Transverse colon (tissue), 4 donors: ENCODE measurements at regions not wholly inside any gene's neighbourhood (a gene's known extent, or its start where the extent isn't known, plus 50 kb on each side); places are given as distances from the start of the nearest gene placed in this dataset.

ENCODE experiments used
- DNase-seq: peaks from one replicate; pipeline ENCODE4 v3.0.0-alpha.2; 2019
- H3K27ac ChIP-seq, 4 donors: fragments of 200-600 bp; sonication (generic); 2 replicates each; pipeline ENCODE4 v1.5.1; 2016 to 2018; ENCODE audit warnings: inconsistent platforms in 4 of 4
- H3K27me3 ChIP-seq: fragments of 200-600 bp; sonication (generic); 2 replicates; pipeline ENCODE4 v1.5.1; 2017; ENCODE audit warnings: inconsistent platforms
- H3K36me3 ChIP-seq, 4 donors: fragments of 200-600 bp; sonication (generic); 2 replicates each; pipeline ENCODE4 v1.5.1; 2017 to 2019; ENCODE audit warnings: inconsistent platforms in 4 of 4
- H3K4me1 ChIP-seq, 4 donors: fragments of 200-600 bp; sonication (generic); 2 replicates each; pipeline ENCODE4 v1.5.1; 2017 to 2020; ENCODE audit warnings: inconsistent platforms in 4 of 4
- H3K4me3 ChIP-seq, 4 donors: fragments of 200-600 bp; sonication (generic); 1 replicate in 1 of 4; 2 replicates in 3 of 4; pipeline versions ENCODE4 v1.5.1 to v1.6.1; 2017 to 2019; ENCODE audit warnings: inconsistent platforms in 4 of 4
- H3K9me3 ChIP-seq, 2 donors: fragments of 200-600 bp; sonication (generic); 2 replicates each; pipeline ENCODE4 v1.5.1; 2017 to 2019; ENCODE audit warnings: inconsistent platforms in 2 of 2
- CTCF ChIP-seq, 5 experiments: fragments of 200-600 bp in 3 of 5; fragments of 450-650 bp in 2 of 5; sonication (generic) in 3 of 5; IDR thresholded peaks; 1 replicate in 2 of 5; 2 replicates in 3 of 5; pipeline ENCODE4 v1.5.1; 2016 to 2017; ENCODE audit warnings: antibody characterized with exemption in 5 of 5, inconsistent platforms in 3 of 5, mild to moderate bottlenecking in 2 of 5, moderate library complexity in 1 of 5
- EP300 ChIP-seq: sonication (generic); formaldehyde crosslinking; IDR thresholded peaks from one replicate; pipeline ENCODE4 v1.6.1; 2017; ENCODE audit warnings: antibody characterized with exemption, low read depth
- POLR2A ChIP-seq: fragments of 450-650 bp; IDR thresholded peaks from one replicate; pipeline ENCODE4 v1.6.1; 2016; ENCODE audit warnings: antibody characterized with exemption, mild to moderate bottlenecking, moderate library complexity
- POLR2AphosphoS5 ChIP-seq, 3 donors: sonication (generic); formaldehyde crosslinking; IDR thresholded peaks; one replicate each; pipeline ENCODE4 v1.6.1; 2016; ENCODE audit warnings: antibody characterized with exemption in 3 of 3
- WGBS, 2 donors: methylation state at CpG; one replicate each; pipeline ENCODE4 v1.1.5; 2018; ENCODE audit warnings: low coverage in 1 of 2; 5-methylcytosine and 5-hydroxymethylcytosine counted together
- in situ Hi-C, 4 donors: fragments of 200-750 bp; cut with MboI; loops; one replicate each; pipeline versions ENCODE4 v1.15.0 to v1.15.1; 2017; ENCODE audit warnings: low sequenced_read_pairs in 3 of 4, low pct_ligation_motif_present in 1 of 4, low pct_unique_long_range_greater_than_20kb in 1 of 4
- intact Hi-C: fragments of 100-400 bp; cut with DNase I; formaldehyde crosslinking; loops from one replicate; pipeline ENCODE4 v1.15.1; 2023; ENCODE audit warnings: low total_unique reads

DNA sequence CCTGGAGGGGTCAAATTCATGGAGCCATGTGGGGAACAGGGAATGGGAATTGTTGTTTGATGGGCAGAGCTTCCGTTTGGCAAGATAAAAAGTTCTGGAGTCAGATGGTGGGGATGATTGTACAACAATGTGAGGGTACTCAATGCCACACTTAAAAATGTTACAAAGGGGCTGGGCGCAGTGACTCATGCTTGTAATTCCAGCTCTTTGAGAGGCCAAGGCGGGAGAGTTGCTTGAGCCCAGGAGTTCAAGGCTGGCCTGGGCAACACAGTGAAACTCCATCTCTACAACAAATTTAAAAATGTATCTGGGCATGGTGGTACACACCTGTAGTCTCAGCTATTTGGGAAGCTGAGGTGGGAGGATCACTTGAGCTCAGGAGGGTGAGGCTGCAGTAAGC lies 66.0 kb upstream of the DIO3 start:
- intact Hi-C loops (no loop called here), in situ Hi-C loops (no loop called here)
- 74 to 89% methylated on average over 3 of the region's 3 CpGs for WGBS, 2 donors
- peaks cover 6% of the 10 kb centered on the region for H3K27me3 ChIP-seq
- no peaks in the 10 kb centered on the region for H3K9me3 ChIP-seq
- TF ChIP-seq POLR2A (no peak), POLR2AphosphoS5 (IDR thresholded peaks at IDR 0.05) (no peak), EP300 (no peak), CTCF (IDR thresholded peaks at IDR 0.05) (no peak)
- no peaks in the 10 kb centered on the region for H3K36me3 ChIP-seq
- H3K4me3 ChIP-seq: no peak overlapping the region
- H3K4me1 ChIP-seq: peaks cover 0 to 9% (median 0%) of the 10 kb centered on the region in 4 donors
- no peak for DNase-seq
- no peak overlapping the region for H3K27ac ChIP-seq

- Histone ChIP-seq H3K4me1 (peaks cover 0 to 9% (median 0%) of the 10 kb centered on the region in 4 donors), H3K27ac (no peak overlapping the region), H3K4me3 (no peak overlapping the region), H3K9me3 (no peaks in the 10 kb centered on the region), H3K27me3 (no peaks in the 10 kb centered on the region), H3K36me3 (no peaks in the 10 kb centered on the region)
- TF ChIP-seq EP300 (no peak), POLR2A (no peak), CTCF (IDR thresholded peaks at IDR 0.05) (no peak), POLR2AphosphoS5 (IDR thresholded peaks at IDR 0.05) (no peak)
- in situ Hi-C loops (no loop called here), intact Hi-C loops (no loop called here)
- peak; percentile 3 for DNase-seq
- WGBS, 2 donors: 75 to 79% methylated on average over 5 to 30 of the region's 30 CpGs
Measured at GRCh38 chr14:101495827-101496775, 65.2 kb upstream of the DIO3 start.

DNA sequence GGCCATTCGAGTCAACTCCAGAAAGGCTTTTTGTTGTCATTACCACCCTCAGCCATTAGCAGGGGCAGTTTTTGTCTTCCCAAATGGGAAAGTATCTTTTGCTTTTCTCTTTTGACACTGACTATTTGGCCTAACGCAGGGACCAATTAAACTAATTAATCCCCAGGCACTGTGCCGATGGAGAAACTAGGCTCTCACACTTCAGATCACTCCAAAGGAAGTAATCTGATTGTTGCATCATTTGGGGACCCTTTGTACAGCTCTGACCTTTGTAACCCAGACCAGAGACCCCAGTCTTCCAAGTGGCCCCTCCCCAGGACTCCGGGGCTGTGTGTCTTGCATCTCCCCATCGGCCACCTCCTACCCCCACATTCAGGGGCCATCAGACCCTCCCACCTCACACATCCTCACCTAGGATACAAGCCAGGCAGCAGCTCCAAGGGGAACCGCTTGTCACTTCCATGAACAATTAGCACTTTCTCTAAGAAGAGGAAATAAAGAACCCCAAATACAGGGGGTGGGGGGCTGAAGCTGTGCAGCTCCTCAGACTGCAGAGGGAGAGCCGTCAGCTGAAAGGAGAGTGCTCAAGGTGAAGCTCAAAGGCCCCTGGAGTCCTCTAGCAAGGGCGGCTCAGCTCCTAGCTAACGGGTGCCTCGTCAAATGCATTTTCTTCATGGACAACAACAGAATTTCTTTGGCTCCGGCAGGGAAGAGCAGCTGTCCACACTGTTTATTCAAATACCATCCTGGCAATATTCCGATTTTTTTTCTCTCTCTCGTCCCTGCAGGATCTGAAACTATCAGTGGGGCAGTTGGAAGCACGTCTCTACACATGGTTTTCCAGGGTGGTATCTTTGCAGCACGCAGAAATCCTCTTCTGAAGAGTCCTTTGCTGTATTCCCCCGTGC lies 64.3 kb upstream of the DIO3 start:
- H3K36me3 ChIP-seq: no peaks in the 10 kb centered on the region
- H3K9me3 ChIP-seq: no peaks in the 10 kb centered on the region
- H3K27ac ChIP-seq: no peak overlapping the region
- intact Hi-C loops: no loop called here
- 50 to 55% methylated on average over 11 to 16 of the region's 16 CpGs for WGBS, 2 donors
- no peak overlapping the region for H3K4me3 ChIP-seq
- peak; percentile 4 for DNase-seq
- TF ChIP-seq CTCF (IDR thresholded peaks at IDR 0.05): no peak
- TF ChIP-seq POLR2A: no peak
- TF ChIP-seq EP300: no peak
- no peak for TF ChIP-seq POLR2AphosphoS5 (IDR thresholded peaks at IDR 0.05)
- H3K27me3 ChIP-seq: no peaks in the 10 kb centered on the region
- in situ Hi-C loops: no loop called here
- H3K4me1 ChIP-seq: peaks cover 0 to 9% (median 0%) of the 10 kb centered on the region in 4 donors
